HEK293 (cell line): ENCODE measurements at regions not wholly inside any gene's neighbourhood (a gene's known extent, or its start where the extent isn't known, plus 50 kb on each side); places are given as distances from the start of the nearest gene placed in this dataset.

Experiments
- CTCF ChIA-PET: fragments of 350-600 bp; formaldehyde crosslinking; extraction: SDS; loops from one replicate; lab custom pipeline; 2021; ENCODE audit warnings: antibody characterized with exemption; lab: Yijun Ruan, JAX
- POLR2A ChIA-PET: fragments of 300-600 bp; formaldehyde crosslinking; extraction: SDS; loops from one replicate; lab custom pipeline; 2020; ENCODE audit warnings: antibody characterized with exemption, inconsistent platforms; lab: Yijun Ruan, JAX
- H3K27ac ChIP-seq: fragments of 200-500 bp; sonication (Bioruptor generic); 2 replicates; pipeline ENCODE4 v1.5.1; 2014; ENCODE audit warnings: low read depth, low read length, control low read depth, inconsistent platforms; ENCODE audit errors: extremely low read depth
- H3K36me3 ChIP-seq, 2 experiments: fragments of 200-500 bp in 1 of 2; sonication (Bioruptor generic) in 1 of 2; 1 replicate in 1 of 2; 2 replicates in 1 of 2; pipeline ENCODE4 v1.5.1; 2014 to 2017; ENCODE audit warnings: inconsistent platforms in 2 of 2, low read length in 2 of 2; ENCODE audit not compliant: control insufficient read depth in 2 of 2, insufficient read depth in 1 of 2
- H3K4me1 ChIP-seq: fragments of 200-500 bp; sonication (Bioruptor generic); 2 replicates; pipeline ENCODE4 v1.5.1; 2014; ENCODE audit warnings: mild to moderate bottlenecking, low read length, inconsistent platforms; ENCODE audit not compliant: control insufficient read depth, insufficient read depth
- H3K4me3 ChIP-seq: 2 replicates; pipeline ENCODE4 v1.5.1; 2011; ENCODE audit warnings: low read depth, mild to moderate bottlenecking, control low read depth, low read length, moderate library complexity
- H3K9me3 ChIP-seq: fragments of 200-500 bp; sonication (Bioruptor generic); 2 replicates; pipeline ENCODE4 v1.5.1; 2014; ENCODE audit warnings: low read depth, low read length, inconsistent platforms; ENCODE audit not compliant: control insufficient read depth, insufficient read depth
- GLIS1 ChIP-seq: fragments of 450-650 bp; formaldehyde crosslinking; IDR thresholded peaks from 2 replicates; pipeline ENCODE4 v1.5.1; 2016; ENCODE audit warnings: missing biosample characterization, missing genetic modification characterization
- IKZF3 ChIP-seq: fragments of 450-650 bp; IDR thresholded peaks from 2 replicates; pipeline ENCODE4 v1.5.0; 2018; ENCODE audit warnings: missing biosample characterization, mild to moderate bottlenecking, missing genetic modification characterization, moderate library complexity
- KLF16 ChIP-seq: fragments of 450-650 bp; formaldehyde crosslinking; IDR thresholded peaks from 2 replicates; pipeline ENCODE4 v1.5.1; 2017; ENCODE audit warnings: missing biosample characterization, missing genetic modification characterization
- MYNN ChIP-seq: fragments of 450-650 bp; formaldehyde crosslinking; IDR thresholded peaks from 2 replicates; pipeline ENCODE4 v1.5.1; 2016; ENCODE audit warnings: missing biosample characterization, missing genetic modification characterization, borderline replicate concordance
- MZF1 ChIP-seq: fragments of 450-650 bp; formaldehyde crosslinking; IDR thresholded peaks from 2 replicates; pipeline ENCODE4 v1.5.1; 2017; ENCODE audit warnings: missing biosample characterization, missing genetic modification characterization, borderline replicate concordance
- REPIN1 ChIP-seq: fragments of 450-650 bp; formaldehyde crosslinking; IDR thresholded peaks from 2 replicates; pipeline ENCODE4 v1.5.1; 2017; ENCODE audit warnings: missing biosample characterization, missing genetic modification characterization, low read depth
- SALL2 ChIP-seq: fragments of 450-650 bp; formaldehyde crosslinking; IDR thresholded peaks from 2 replicates; pipeline ENCODE4 v1.5.0; 2017; ENCODE audit warnings: missing biosample characterization, mild to moderate bottlenecking, missing genetic modification characterization, borderline replicate concordance
- SCRT2 ChIP-seq: fragments of 450-650 bp; formaldehyde crosslinking; IDR thresholded peaks from 2 replicates; pipeline ENCODE4 v1.5.1; 2016; ENCODE audit warnings: missing biosample characterization, missing genetic modification characterization
- ZNF19 ChIP-seq: fragments of 450-650 bp; formaldehyde crosslinking; IDR thresholded peaks from 2 replicates; pipeline ENCODE4; 2016; ENCODE audit warnings: missing biosample characterization, missing genetic modification characterization, low read depth
- ZNF2 ChIP-seq: fragments of 450-650 bp; formaldehyde crosslinking; IDR thresholded peaks from 2 replicates; pipeline ENCODE4 v1.5.1; 2016; ENCODE audit warnings: missing biosample characterization, missing genetic modification characterization
- ZNF292 ChIP-seq: fragments of 450-650 bp; formaldehyde crosslinking; IDR thresholded peaks from 2 replicates; pipeline ENCODE4 v1.5.1; 2016; ENCODE audit warnings: low read depth, missing biosample characterization, missing genetic modification characterization, borderline replicate concordance
- ZNF350 ChIP-seq: fragments of 450-650 bp; formaldehyde crosslinking; IDR thresholded peaks from 2 replicates; pipeline ENCODE4 v1.5.0; 2017; ENCODE audit warnings: missing biosample characterization, mild to moderate bottlenecking, missing genetic modification characterization
- ZNF404 ChIP-seq: fragments of 450-650 bp; formaldehyde crosslinking; IDR thresholded peaks from 2 replicates; pipeline ENCODE4 v1.5.1; 2017; ENCODE audit warnings: missing biosample characterization, missing genetic modification characterization
- ZNF530 ChIP-seq: fragments of 450-650 bp; formaldehyde crosslinking; IDR thresholded peaks from 2 replicates; pipeline ENCODE4 v1.5.1; 2016; ENCODE audit warnings: low read depth, missing biosample characterization, missing genetic modification characterization
- ZNF560 ChIP-seq: fragments of 450-650 bp; formaldehyde crosslinking; IDR thresholded peaks from 2 replicates; pipeline ENCODE4 v1.5.1; 2017; ENCODE audit warnings: missing biosample characterization, missing genetic modification characterization, borderline replicate concordance
- ZNF571 ChIP-seq: fragments of 450-650 bp; formaldehyde crosslinking; IDR thresholded peaks from 2 replicates; pipeline ENCODE4 v1.5.0; 2017; ENCODE audit warnings: missing biosample characterization, missing genetic modification characterization
- ZNF623 ChIP-seq: fragments of 450-650 bp; formaldehyde crosslinking; IDR thresholded peaks from 2 replicates; pipeline ENCODE4 v1.5.1; 2016; ENCODE audit warnings: missing biosample characterization, missing genetic modification characterization
- ZNF624 ChIP-seq: fragments of 450-650 bp; formaldehyde crosslinking; IDR thresholded peaks from 2 replicates; pipeline ENCODE4 v1.5.1; 2017; ENCODE audit warnings: missing biosample characterization, missing genetic modification characterization
- ZNF629 ChIP-seq: fragments of 450-650 bp; formaldehyde crosslinking; IDR thresholded peaks from 2 replicates; pipeline ENCODE4 v1.5.1; 2017; ENCODE audit warnings: missing biosample characterization, missing genetic modification characterization
- ZNF664 ChIP-seq: fragments of 450-650 bp; formaldehyde crosslinking; IDR thresholded peaks from 2 replicates; pipeline ENCODE4 v1.5.1; 2016; ENCODE audit warnings: missing biosample characterization, missing genetic modification characterization
- ZSCAN16 ChIP-seq: fragments of 450-650 bp; formaldehyde crosslinking; IDR thresholded peaks from 2 replicates; pipeline ENCODE4 v1.5.1; 2016; ENCODE audit warnings: missing biosample characterization, missing genetic modification characterization
- TF ChIP-seq, protein P1 (sequence below): fragments of 450-650 bp; formaldehyde crosslinking; IDR thresholded peaks from 2 replicates; pipeline ENCODE4 v1.5.1; 2016; ENCODE audit warnings: missing biosample characterization, missing genetic modification characterization
- TF ChIP-seq, protein P2 (sequence below): fragments of 450-650 bp; formaldehyde crosslinking; IDR thresholded peaks from 2 replicates; pipeline ENCODE4 v1.5.1; 2016; ENCODE audit warnings: missing biosample characterization, missing genetic modification characterization
- TF ChIP-seq, protein P3 (sequence below): fragments of 450-650 bp; formaldehyde crosslinking; IDR thresholded peaks from 2 replicates; pipeline ENCODE4 v1.5.1; 2016; ENCODE audit warnings: missing biosample characterization, missing genetic modification characterization
- TF ChIP-seq, protein P4 (sequence below): fragments of 450-650 bp; formaldehyde crosslinking; IDR thresholded peaks from 2 replicates; pipeline ENCODE4 v1.5.1; 2016; ENCODE audit warnings: missing biosample characterization, missing genetic modification characterization

DNA sequence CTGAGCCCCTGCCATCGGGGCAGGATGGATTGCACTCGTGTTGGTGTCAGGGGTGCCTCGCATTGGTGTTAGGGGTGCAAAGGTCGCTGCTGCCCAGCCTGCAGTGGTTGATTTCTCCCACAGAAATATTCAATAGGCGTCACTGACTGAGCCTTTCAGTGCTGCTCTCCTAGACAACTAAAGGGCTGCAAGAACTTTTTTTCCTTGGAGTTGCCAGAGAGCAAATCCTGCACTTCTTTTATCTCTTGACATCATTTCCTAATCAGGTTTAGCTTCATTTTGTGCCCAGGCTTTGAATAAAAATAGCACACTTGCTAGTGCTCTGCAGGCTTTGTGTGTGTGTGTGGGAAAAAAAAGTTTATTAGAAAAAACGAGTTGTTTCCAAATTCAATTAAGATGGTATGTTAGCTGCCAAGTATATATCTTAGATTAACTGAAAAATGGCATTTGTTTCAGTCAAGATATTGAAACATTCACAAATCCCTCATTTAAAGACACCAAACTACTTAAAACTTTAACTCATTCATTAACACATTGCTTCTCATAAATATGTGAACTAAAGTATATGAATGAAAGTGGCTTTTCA lies 125.6 kb downstream of the SOCS6 start:
- Histone ChIP-seq H3K4me1 (no peaks in the 10 kb centered on the region; the same call in 1 of the 2 replicates), H3K9me3 (no peaks in the 10 kb centered on the region), H3K36me3 (no peaks in the 10 kb centered on the region), H3K4me3 (no peak overlapping the region), H3K27ac (no peak overlapping the region)
- ChIA-PET POLR2A (no interaction called here), CTCF (interaction anchor here (1.3 to 1.5 kb wide), 3 partner anchors 20 to 40 kb away, joined by 3 to 11 read pairs (median 6); no protein-coding TSS in a partner anchor)
- TF ChIP-seq GLIS1 (tag by site-specific recombination) (no peak), MZF1 (tag by site-specific recombination) (no peak), ZNF571 (tag by site-specific recombination) (no peak), ZNF623 (tag by site-specific recombination) (no peak), ZNF629 (tag by site-specific recombination) (no peak), REPIN1 (tag by site-specific recombination) (no peak), ZNF2 (tag by site-specific recombination) (no peak)
- TF ChIP-seq, protein P1, sequence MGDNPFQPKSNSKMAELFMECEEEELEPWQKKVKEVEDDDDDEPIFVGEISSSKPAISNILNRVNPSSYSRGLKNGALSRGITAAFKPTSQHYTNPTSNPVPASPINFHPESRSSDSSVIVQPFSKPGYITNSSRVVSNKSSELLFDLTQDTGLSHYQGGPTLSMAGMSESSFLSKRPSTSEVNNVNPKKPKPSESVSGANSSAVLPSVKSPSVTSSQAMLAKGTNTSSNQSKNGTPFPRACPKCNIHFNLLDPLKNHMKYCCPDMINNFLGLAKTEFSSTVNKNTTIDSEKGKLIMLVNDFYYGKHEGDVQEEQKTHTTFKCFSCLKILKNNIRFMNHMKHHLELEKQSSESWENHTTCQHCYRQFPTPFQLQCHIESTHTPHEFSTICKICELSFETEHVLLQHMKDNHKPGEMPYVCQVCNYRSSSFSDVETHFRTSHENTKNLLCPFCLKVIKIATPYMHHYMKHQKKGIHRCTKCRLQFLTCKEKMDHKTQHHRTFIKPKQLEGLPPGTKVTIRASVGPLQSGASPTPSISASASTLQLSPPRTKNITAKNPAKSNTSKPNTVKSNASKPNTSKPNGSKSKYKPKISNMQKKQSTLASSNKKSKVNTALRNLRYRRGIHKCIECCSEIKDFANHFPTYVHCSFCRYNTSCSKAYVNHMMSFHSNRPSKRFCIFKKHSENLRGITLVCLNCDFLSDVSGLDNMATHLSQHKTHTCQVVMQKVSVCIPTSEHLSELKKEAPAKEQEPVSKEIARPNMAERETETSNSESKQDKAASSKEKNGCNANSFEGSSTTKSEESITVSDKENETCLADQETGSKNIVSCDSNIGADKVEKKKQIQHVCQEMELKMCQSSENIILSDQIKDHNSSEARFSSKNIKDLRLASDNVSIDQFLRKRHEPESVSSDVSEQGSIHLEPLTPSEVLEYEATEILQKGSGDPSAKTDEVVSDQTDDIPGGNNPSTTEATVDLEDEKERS (tag by site-specific recombination), result no peak

DNA sequence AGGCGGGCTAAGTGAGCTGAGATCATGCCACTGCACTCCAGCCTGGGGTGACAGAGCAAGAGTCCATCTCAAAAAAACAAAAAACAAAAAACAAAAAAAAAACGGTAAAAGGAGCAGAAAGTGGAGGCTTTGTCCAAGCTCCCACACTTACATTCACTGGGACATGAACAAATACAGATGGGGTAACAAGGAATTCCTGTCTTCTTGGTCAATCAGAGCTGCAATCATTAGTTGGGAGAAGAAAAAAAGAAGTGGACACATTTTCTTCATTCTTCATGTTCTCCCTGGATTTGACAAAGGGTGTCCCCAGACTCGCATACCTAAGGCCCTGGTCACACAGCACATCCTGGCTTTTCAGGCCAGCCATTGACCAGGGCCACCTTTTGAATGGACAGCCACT lies 124.6 kb downstream of the SOCS6 start:
- POLR2A ChIA-PET, result no interaction called here
- Histone ChIP-seq H3K36me3 (no peaks in the 10 kb centered on the region), H3K27ac (no peak overlapping the region), H3K9me3 (no peaks in the 10 kb centered on the region), H3K4me3 (no peak overlapping the region), H3K4me1 (no peaks in the 10 kb centered on the region)
- no peak for TF ChIP-seq IKZF3 (tag by site-specific recombination)
- no peak for TF ChIP-seq ZSCAN16 (tag by site-specific recombination)
- TF ChIP-seq, protein P2, sequence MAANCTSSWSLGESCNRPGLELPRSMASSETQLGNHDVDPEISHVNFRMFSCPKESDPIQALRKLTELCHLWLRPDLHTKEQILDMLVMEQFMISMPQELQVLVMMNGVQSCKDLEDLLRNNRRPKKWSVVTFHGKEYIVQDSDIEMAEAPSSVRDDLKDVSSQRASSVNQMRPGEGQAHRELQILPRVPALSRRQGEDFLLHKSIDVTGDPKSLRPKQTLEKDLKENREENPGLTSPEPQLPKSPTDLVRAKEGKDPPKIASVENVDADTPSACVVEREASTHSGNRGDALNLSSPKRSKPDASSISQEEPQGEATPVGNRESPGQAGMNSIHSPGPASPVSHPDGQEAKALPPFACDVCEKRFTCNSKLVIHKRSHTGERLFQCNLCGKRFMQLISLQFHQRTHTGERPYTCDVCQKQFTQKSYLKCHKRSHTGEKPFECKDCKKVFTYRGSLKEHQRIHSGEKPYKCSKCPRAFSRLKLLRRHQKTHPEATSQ (tag by site-specific recombination), result no peak
- no peak for TF ChIP-seq ZNF350 (tag by site-specific recombination)
- CTCF ChIA-PET, result interaction anchor here (1.3 to 1.5 kb wide), 3 partner anchors 13 to 41 kb away, joined by 3 to 11 read pairs (median 3); no protein-coding TSS in a partner anchor

DNA sequence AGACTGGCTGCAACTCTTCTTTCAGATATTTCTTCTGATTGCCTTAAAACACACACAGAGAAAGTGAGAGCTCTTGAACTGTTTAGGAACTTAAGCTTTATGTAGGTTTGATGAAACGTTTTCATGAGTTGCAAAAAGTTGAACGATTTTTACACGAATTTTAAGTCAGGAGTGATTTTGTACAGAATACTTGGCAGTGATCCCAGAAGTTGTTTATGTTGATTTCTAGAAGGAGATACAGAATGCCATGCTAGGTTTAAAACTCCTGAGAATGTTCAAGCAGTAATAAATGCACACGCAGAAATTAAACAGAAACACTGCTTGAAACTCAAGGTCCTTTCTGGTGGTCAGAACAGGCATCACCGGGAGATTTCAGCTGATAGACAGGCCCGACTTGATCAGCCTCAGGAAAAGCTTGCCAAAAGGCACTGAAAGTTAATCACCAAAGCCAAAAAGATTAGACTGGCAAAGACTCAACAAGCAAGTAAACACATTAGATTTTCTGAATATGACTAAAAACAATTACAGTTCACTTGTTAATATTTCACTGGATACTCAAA lies 123.1 kb downstream of the SOCS6 start:
- POLR2A ChIA-PET, result no interaction called here
- Histone ChIP-seq H3K9me3 (no peaks in the 10 kb centered on the region), H3K4me1 (no peaks in the 10 kb centered on the region), H3K27ac (no peak overlapping the region), H3K4me3 (no peak overlapping the region), H3K36me3 (no peaks in the 10 kb centered on the region)
- CTCF ChIA-PET, result interaction anchor here (0.6 to 0.8 kb wide), 2 partner anchors 164 to 217 kb away, joined by 3 to 4 read pairs; no protein-coding TSS in a partner anchor
- TF ChIP-seq ZNF530 (tag by site-specific recombination) (no peak), MYNN (tag by site-specific recombination) (no peak), ZNF404 (no peak), SALL2 (tag by site-specific recombination) (no peak), ZNF664 (tag by site-specific recombination) (no peak), SCRT2 (tag by site-specific recombination) (no peak), KLF16 (tag by site-specific recombination) (no peak), ZNF560 (tag by site-specific recombination) (no peak), ZNF19 (tag by site-specific recombination) (no peak), ZNF624 (tag by site-specific recombination) (no peak), ZNF292 (tag by site-specific recombination) (no peak)
- TF ChIP-seq, protein P3, sequence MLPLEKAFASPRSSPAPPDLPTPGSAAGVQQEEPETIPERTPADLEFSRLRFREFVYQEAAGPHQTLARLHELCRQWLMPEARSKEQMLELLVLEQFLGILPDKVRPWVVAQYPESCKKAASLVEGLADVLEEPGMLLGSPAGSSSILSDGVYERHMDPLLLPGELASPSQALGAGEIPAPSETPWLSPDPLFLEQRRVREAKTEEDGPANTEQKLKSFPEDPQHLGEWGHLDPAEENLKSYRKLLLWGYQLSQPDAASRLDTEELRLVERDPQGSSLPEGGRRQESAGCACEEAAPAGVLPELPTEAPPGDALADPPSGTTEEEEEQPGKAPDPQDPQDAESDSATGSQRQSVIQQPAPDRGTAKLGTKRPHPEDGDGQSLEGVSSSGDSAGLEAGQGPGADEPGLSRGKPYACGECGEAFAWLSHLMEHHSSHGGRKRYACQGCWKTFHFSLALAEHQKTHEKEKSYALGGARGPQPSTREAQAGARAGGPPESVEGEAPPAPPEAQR (tag by site-specific recombination), result no peak
- TF ChIP-seq, protein P4, sequence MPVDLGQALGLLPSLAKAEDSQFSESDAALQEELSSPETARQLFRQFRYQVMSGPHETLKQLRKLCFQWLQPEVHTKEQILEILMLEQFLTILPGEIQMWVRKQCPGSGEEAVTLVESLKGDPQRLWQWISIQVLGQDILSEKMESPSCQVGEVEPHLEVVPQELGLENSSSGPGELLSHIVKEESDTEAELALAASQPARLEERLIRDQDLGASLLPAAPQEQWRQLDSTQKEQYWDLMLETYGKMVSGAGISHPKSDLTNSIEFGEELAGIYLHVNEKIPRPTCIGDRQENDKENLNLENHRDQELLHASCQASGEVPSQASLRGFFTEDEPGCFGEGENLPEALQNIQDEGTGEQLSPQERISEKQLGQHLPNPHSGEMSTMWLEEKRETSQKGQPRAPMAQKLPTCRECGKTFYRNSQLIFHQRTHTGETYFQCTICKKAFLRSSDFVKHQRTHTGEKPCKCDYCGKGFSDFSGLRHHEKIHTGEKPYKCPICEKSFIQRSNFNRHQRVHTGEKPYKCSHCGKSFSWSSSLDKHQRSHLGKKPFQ, result no peak
